Brain microvascular endothelial cell (primary cell): ENCODE measurements at regions not wholly inside any gene's neighbourhood (a gene's known extent, or its start where the extent isn't known, plus 50 kb on each side); places are given as distances from the start of the nearest gene placed in this dataset.
"Not testable (repeated sequence)": the region's sequence is repeated elsewhere in the genome, so short reads cannot be mapped to it uniquely, and the experiment has no call there.

ENCODE experiments used
- DNase-seq: peaks from one replicate; pipeline ENCODE4 v3.0.0-alpha.2; 2020
- H3K27ac ChIP-seq: fragments of 250-450 bp; sonication (Bioruptor Pico); 2 replicates; pipeline ENCODE4 v1.5.1; 2020; ENCODE audit warnings: mild to moderate bottlenecking, moderate library complexity
- H3K27me3 ChIP-seq: fragments of 250-450 bp; sonication (Bioruptor Pico); replicated peaks from 2 replicates; pipeline ENCODE4 v1.5.1; 2020; ENCODE audit warnings: mild to moderate bottlenecking
- H3K36me3 ChIP-seq: fragments of 250-450 bp; sonication (Bioruptor Pico); replicated peaks from 2 replicates; pipeline ENCODE4 v1.5.1; 2020; ENCODE audit warnings: mild to moderate bottlenecking
- H3K4me3 ChIP-seq: 2 replicates; pipeline ENCODE4 v1.5.1; 2011; ENCODE audit warnings: low read depth, mild to moderate bottlenecking, control low read depth, low read length, moderate library complexity
- in situ Hi-C: cut with HindIII; loops from 2 replicates; pipeline ENCODE4 v1.10.0; 2017; ENCODE audit warnings: low sequenced_read_pairs, low pct_ligation_motif_present
- TF ChIP-seq, protein P1 (sequence below): IDR thresholded peaks from 2 replicates; pipeline ENCODE4 v1.5.1; 2011; ENCODE audit warnings: low read depth, mild to moderate bottlenecking, moderate library complexity, low read length, control low read depth, inconsistent platforms; ENCODE audit errors: missing control alignments

DNA sequence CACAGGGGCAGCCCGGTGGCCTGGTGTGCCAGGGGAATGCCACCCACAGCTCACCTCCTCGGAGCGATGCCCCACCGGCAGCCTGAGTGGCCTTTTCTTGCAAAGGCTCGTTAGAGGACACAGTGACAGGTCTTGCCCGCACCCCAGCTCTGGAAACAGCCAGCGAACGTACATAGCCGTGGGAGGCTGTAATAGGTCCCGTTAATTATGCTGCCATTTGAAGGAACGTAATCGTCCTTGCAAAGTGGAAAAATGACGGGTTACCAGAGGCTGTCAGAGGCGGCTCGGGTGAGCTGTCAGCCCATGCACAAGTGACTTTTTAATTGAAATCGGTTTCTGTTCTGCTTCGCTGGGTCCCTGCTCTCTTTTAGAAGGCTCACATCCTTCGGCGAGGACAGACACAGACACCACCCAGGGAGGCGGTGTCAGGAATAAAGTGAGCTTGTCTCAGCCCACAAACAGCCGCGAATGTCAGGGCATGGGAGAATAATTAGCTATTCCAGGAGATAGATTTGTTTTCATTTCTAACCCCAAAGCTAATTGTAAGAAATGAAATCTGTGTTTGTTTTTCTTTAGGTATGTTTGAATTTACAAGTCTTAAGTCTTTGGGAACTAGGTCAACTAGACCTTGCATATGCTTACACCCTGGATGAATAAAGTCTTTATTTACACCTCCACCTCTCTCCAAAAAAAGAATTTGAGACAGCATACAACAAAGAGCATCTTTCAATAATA is 77.2 kb upstream of the RFLNA start:
- peak; percentile 8 for DNase-seq
- TF ChIP-seq, protein P1, sequence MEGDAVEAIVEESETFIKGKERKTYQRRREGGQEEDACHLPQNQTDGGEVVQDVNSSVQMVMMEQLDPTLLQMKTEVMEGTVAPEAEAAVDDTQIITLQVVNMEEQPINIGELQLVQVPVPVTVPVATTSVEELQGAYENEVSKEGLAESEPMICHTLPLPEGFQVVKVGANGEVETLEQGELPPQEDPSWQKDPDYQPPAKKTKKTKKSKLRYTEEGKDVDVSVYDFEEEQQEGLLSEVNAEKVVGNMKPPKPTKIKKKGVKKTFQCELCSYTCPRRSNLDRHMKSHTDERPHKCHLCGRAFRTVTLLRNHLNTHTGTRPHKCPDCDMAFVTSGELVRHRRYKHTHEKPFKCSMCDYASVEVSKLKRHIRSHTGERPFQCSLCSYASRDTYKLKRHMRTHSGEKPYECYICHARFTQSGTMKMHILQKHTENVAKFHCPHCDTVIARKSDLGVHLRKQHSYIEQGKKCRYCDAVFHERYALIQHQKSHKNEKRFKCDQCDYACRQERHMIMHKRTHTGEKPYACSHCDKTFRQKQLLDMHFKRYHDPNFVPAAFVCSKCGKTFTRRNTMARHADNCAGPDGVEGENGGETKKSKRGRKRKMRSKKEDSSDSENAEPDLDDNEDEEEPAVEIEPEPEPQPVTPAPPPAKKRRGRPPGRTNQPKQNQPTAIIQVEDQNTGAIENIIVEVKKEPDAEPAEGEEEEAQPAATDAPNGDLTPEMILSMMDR = no peak
- in situ Hi-C loops = no loop called here
- Histone ChIP-seq H3K36me3 (no peaks in the 10 kb centered on the region), H3K27me3 (no peaks in the 10 kb centered on the region), H3K27ac (no peak overlapping the region), H3K4me3 (peak overlapping the region; percentile 37)

DNA sequence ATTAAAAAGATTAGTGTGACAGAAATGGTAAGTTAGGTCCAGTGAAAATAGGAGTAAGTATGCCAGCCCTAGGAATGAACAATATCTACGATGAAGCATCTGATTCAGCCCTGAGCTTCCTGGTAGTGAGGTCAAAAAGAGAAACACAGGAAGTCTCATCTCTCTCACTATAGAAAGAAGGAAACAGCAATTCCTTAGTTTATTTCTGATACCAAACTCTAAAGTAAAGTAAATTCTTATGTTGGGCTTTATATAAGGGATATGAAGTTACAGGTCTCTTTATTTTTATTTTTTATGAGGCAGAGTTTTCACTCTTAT is 76.7 kb upstream of the RFLNA start:
- DNase-seq = no peak
- Histone ChIP-seq H3K36me3 (no peaks in the 10 kb centered on the region), H3K27me3 (no peaks in the 10 kb centered on the region), H3K4me3 (no peak overlapping the region), H3K27ac (no peak overlapping the region)
- in situ Hi-C loops = no loop called here
- TF ChIP-seq, protein P1 = no peak

DNA sequence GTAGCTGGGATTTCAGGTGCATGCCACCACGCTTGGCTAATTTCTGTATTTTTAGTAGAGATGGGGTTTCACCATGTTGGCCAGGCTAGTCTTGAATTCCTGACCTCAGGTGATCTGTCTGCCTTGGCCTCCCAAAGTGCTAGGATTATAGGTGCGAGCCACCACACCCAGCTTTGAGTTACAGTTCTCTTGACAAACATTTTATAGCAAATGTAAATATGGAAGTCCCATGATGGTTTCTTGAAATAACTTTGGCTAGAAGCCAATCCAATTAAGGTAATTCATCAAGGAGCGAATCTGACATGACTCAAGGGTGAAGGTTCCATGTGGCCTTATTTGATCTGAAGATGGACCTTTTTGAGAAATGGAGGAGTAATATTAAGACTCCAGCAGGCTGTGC is 76.2 kb upstream of the RFLNA start:
- in situ Hi-C loops, H3K36me3 ChIP-seq, DNase-seq, H3K4me3 ChIP-seq, H3K27me3 ChIP-seq, H3K27ac ChIP-seq: not testable (repeated sequence)

DNA sequence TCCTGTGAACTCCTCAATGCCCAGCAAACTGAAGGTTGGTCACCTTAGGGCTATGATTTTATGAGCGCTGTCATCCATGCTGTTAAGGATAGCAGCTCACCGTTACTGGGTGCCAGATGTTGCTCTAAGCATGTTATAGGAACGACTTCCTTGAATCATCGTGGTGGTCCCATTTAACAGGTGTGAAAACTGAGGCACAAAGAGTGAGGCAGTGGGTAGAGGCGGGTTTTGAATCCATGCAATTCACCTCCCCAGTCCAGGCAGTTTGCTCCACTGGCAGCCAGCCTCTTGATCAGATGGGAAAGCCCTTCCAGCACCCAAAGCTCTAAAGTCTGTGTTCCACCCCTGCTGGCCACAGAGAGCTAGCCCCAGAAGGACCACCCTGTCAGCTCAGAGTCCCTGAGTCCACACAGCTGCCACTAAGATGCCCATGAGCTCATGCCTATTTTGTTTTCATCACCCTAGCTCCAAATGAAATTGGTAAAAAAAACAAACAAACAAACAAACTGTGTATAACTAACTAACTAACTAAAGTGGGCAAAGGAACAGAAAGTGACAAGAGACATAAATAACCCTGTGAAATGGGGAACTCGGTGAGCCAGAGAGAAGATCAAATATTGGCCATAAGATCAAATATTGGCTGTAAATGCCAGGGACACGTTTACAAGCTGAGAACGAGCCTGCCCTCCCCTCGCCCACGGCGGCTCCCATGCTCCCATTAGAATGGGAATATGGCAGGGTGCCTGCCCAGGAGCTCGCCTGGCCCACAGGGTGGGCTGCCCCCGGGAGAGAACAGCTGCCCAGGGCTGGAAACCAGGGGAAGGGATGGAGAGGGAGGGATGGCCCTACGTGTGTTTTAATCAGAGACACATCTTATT is 72.3 kb upstream of the RFLNA start:
- TF ChIP-seq, protein P1 = no peak
- DNase-seq = no peak
- in situ Hi-C loops = no loop called here
- Histone ChIP-seq H3K4me3 (no peak overlapping the region), H3K36me3 (no peaks in the 10 kb centered on the region), H3K27me3 (no peaks in the 10 kb centered on the region), H3K27ac (no peak overlapping the region)

DNA sequence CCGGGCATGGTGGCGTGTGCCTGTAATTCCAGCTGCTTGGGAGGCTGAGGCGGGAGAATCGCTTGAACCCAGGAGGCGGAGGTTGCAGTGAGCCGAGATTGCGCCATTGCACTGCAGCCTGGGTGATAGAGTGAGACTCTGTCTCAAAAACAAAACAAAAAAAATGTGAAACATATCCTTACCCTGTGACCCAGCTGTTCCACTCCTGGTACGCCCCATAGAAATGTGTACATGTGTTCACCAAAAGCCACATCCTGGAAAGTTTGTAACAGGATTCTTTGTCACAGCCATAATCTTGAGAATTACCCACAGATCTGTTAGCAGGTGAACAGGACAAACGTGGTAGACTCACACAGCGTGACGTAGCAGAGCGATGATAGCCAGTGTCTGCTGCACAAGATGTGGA is 71.2 kb upstream of the RFLNA start:
- H3K27me3 ChIP-seq, DNase-seq, H3K36me3 ChIP-seq, H3K4me3 ChIP-seq, H3K27ac ChIP-seq, in situ Hi-C loops: not testable (repeated sequence)

DNA sequence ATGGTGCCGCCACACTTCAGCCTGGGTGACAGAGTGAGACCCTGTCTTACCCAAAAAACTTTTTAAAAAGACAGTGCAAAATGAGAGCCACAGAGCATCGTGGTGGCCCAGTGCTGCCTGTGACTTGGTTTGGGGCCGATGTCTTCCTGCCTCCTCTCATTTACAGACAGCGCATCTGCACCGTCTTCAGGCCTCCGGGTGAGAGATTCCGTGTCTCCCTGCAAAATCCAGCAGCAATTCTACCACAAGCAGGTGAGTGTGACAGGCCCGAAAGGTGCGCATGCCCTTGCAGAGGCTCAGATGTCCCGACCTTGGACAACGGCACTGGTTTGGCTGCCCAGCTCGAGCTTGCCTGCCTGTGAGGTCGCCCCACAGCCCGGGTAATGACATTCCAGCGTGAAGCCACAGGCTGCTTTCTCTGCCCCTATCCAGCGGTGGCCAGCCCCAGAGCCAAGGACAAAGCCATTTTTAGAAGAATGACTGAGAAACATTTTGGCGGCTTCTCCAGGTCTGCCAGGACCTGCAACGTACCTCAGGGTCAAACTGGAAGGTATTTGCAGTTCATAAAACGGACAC is 70.3 kb upstream of the RFLNA start:
- no peak for DNase-seq
- in situ Hi-C loops = no loop called here
- TF ChIP-seq, protein P1 = no peak
- H3K4me3 ChIP-seq = no peak overlapping the region
- no peaks in the 10 kb centered on the region for H3K27me3 ChIP-seq
- H3K27ac ChIP-seq = no peak overlapping the region
- H3K36me3 ChIP-seq = no peaks in the 10 kb centered on the region
